ENCODE measurements at regions not wholly inside any gene's neighbourhood (a gene's known extent, or its start where the extent isn't known, plus 50 kb on each side); places are given as distances from the start of the nearest gene placed in this dataset.

- H3K36me3 Mint-ChIP-seq (ENCODE audit: insufficient read depth in 1 of 3, low read depth in 3 of 3), result peaks cover 0 to 7% (median 0%) of the 10 kb centered on the region in 3 experiments; a peak in 2 of 7 replicates
- no peak overlapping the region for H2BK120ac ChIP-seq (ENCODE audit: low read depth, low read length, poor library complexity, severe bottlenecking)
- no peak overlapping the region for H4K8ac ChIP-seq (replicated peaks; ENCODE audit: insufficient read length, low read depth, low read length)
- H3K18ac ChIP-seq (ENCODE audit: insufficient read length, low read depth, low read length), result no peak overlapping the region
- H3K9ac ChIP-seq (ENCODE audit: extremely low read depth, insufficient read length, low read length), result no peak overlapping the region
- H3K79me2 ChIP-seq (ENCODE audit: insufficient read depth, low read length), result no peaks in the 10 kb centered on the region
- no peak overlapping the region for H3K4ac ChIP-seq (ENCODE audit: low read depth, low read length)
- H4K20me1 ChIP-seq (ENCODE audit: control insufficient read depth, insufficient read depth, insufficient read length), result no peaks in the 10 kb centered on the region
- no peak overlapping the region for H2AK5ac ChIP-seq (ENCODE audit: insufficient read length, low read length)
- H3T11ph ChIP-seq (ENCODE audit: low read length), result no peak overlapping the region
- H3K4me3 Mint-ChIP-seq, result no peak overlapping the region
- H2BK15ac ChIP-seq (ENCODE audit: low read depth, low read length), result no peak overlapping the region
- WGBS (ENCODE audit: extremely low coverage, insufficient read length, low lambda C conversion rate), result no CpG with 5 or more reads among the region's 2 CpGs
- H2BK12ac ChIP-seq (ENCODE audit: insufficient read length, low read depth, low read length), result no peak overlapping the region
- peaks cover 64 to 66% of the 10 kb centered on the region in 2 experiments for H3K9me3 Mint-ChIP-seq
- no peak overlapping the region for H2BK5ac ChIP-seq (ENCODE audit: insufficient read length, low read length)
- no peak overlapping the region for H2AFZ ChIP-seq (ENCODE audit: low read length)
- no peaks in the 10 kb centered on the region for H3K4me1 Mint-ChIP-seq
- no peak overlapping the region for H2BK20ac ChIP-seq (ENCODE audit: low read depth, low read length, poor library complexity, severe bottlenecking)
- H4K91ac ChIP-seq (ENCODE audit: insufficient read length, low read depth, low read length), result no peak overlapping the region
- no peaks in the 10 kb centered on the region for H3K4me1 ChIP-seq (ENCODE audit: insufficient read depth, low read length)
- no peak overlapping the region for H3K23ac ChIP-seq (ENCODE audit: insufficient read length, low read depth, low read length)
- H3K56ac ChIP-seq (ENCODE audit: insufficient read length, low read depth, low read length), result no peak overlapping the region
- H3K27ac ChIP-seq (ENCODE audit: insufficient read length, low read depth, low read length), result no peak overlapping the region
- TF ChIP-seq, protein P1, sequence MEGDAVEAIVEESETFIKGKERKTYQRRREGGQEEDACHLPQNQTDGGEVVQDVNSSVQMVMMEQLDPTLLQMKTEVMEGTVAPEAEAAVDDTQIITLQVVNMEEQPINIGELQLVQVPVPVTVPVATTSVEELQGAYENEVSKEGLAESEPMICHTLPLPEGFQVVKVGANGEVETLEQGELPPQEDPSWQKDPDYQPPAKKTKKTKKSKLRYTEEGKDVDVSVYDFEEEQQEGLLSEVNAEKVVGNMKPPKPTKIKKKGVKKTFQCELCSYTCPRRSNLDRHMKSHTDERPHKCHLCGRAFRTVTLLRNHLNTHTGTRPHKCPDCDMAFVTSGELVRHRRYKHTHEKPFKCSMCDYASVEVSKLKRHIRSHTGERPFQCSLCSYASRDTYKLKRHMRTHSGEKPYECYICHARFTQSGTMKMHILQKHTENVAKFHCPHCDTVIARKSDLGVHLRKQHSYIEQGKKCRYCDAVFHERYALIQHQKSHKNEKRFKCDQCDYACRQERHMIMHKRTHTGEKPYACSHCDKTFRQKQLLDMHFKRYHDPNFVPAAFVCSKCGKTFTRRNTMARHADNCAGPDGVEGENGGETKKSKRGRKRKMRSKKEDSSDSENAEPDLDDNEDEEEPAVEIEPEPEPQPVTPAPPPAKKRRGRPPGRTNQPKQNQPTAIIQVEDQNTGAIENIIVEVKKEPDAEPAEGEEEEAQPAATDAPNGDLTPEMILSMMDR (conservative IDR thresholded peaks at IDR 0.05), result no peak
- no peak overlapping the region for H3K4me2 ChIP-seq (ENCODE audit: insufficient read depth, insufficient read length, low read length)
- no peaks in the 10 kb centered on the region for H3K9me3 ChIP-seq (ENCODE audit: control insufficient read depth, low read depth, low read length)
- no peak overlapping the region for H4K5ac ChIP-seq (ENCODE audit: insufficient read length, low read depth, low read length)
- H3K14ac ChIP-seq (ENCODE audit: insufficient read depth, low read length), result no peak overlapping the region
- no peaks in the 10 kb centered on the region; the same call in none of the 2 replicates for H3K27me3 Mint-ChIP-seq (ENCODE audit: low read depth)
- no peak for DNase-seq
- no peaks in the 10 kb centered on the region for H3K23me2 ChIP-seq (ENCODE audit: insufficient read length, low read depth, low read length, poor library complexity, severe bottlenecking)
- H3K27ac Mint-ChIP-seq, result no peak overlapping the region
- no peaks in the 10 kb centered on the region for H3K27me3 ChIP-seq (ENCODE audit: insufficient read depth, low read length)
- H3K79me1 ChIP-seq (ENCODE audit: insufficient read depth, low read depth, low read length, poor library complexity, severe bottlenecking), result no peaks in the 10 kb centered on the region
Measured at GRCh38 chrX:45710081-45710801, 509.6 kb upstream of the DIPK2B start.
